Mammary epithelial cell (primary cell): ENCODE measurements at regions not wholly inside any gene's neighbourhood (a gene's known extent, or its start where the extent isn't known, plus 50 kb on each side); places are given as distances from the start of the nearest gene placed in this dataset.

Experiments
- CTCF ChIP-seq, 2 donors: IDR thresholded peaks in 1 of 2; conservative IDR thresholded peaks in 1 of 2; 2 replicates each; pipeline ENCODE4 v1.5.1; 2011 to 2012; ENCODE audit warnings: inconsistent platforms in 2 of 2, low read length in 2 of 2, mild to moderate bottlenecking in 2 of 2, control low read depth in 1 of 2, low read depth in 1 of 2; ENCODE audit not compliant: insufficient read depth in 1 of 2; ENCODE audit errors: extremely low read depth in 1 of 2
- EZH2 ChIP-seq: IDR thresholded peaks from 2 replicates; pipeline ENCODE4 v1.6.1; 2012; ENCODE audit warnings: low read length, inconsistent platforms, borderline replicate concordance

- TF ChIP-seq CTCF (conservative IDR thresholded peaks at IDR 0.05 in 1 of 2, IDR thresholded peaks at IDR 0.05 in 1 of 2; ENCODE audit: extremely low read depth in 1 of 2, insufficient read depth in 1 of 2, low read depth in 1 of 2, low read length in 2 of 2) = no peak
- TF ChIP-seq EZH2 = no peak
Observed at GRCh38 chr16:64058685-64059084, 1063.2 kb downstream of the CDH11 start.
